ENCODE measurements at regions not wholly inside any gene's neighbourhood (a gene's known extent, or its start where the extent isn't known, plus 50 kb on each side); places are given as distances from the start of the nearest gene placed in this dataset.

DNA sequence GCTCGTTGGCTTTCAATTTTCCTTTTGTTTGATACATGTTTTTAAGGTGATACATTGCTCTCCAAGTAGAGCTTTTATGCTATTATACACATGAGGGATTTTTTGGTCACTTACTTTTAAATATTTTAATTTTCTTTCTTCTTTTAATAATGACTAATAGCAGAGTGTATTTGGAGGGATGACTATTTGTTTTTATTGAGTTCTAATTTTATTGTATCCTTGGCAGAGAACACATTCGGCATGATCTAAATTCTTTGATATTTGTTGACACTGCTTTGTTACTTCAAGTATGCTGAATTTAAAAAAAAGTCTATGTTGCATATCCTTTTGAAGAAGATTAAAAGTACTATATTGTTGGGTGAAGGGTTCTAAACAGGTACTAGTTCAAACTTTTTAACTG lies 149.9 kb upstream of the PDZRN3 start:
- no peak overlapping the region for H3K4me3 Mint-ChIP-seq
- no peak overlapping the region for H3K27ac Mint-ChIP-seq
- no peaks in the 10 kb centered on the region for H3K9me3 Mint-ChIP-seq
- intact Hi-C loops (cut with micrococcal nuclease), result no loop called here
- H3K27me3 Mint-ChIP-seq, result no peaks in the 10 kb centered on the region
- no peaks in the 10 kb centered on the region for H3K4me1 Mint-ChIP-seq (ENCODE audit: low read depth)
- no peaks in the 10 kb centered on the region for H3K36me3 Mint-ChIP-seq (ENCODE audit: low read depth)

DNA sequence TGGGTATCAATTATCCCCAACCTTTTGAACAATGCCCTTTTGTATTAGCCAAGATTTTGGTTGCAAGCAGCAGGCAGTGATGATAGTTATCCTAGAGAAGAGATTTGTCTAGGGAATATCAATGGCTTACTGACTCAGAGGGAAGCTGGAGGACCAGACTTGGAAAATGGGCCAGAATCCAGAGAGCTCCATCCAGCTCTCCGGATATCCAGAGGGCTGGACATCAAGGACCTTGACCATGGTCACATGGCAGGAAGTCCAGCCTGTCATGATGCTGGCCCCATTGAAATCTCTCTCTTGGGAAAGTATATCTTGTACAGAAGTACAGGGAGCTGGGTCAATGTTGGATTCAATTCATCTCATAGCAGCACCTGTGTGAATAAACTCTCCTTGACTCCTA lies 148.5 kb upstream of the PDZRN3 start:
- no peak overlapping the region for H3K4me3 Mint-ChIP-seq
- H3K27ac Mint-ChIP-seq, result no peak overlapping the region
- intact Hi-C loops (cut with micrococcal nuclease), result no loop called here
- no peaks in the 10 kb centered on the region for H3K36me3 Mint-ChIP-seq (ENCODE audit: low read depth)
- H3K9me3 Mint-ChIP-seq, result no peaks in the 10 kb centered on the region
- no peaks in the 10 kb centered on the region for H3K27me3 Mint-ChIP-seq
- no peaks in the 10 kb centered on the region for H3K4me1 Mint-ChIP-seq (ENCODE audit: low read depth)

DNA sequence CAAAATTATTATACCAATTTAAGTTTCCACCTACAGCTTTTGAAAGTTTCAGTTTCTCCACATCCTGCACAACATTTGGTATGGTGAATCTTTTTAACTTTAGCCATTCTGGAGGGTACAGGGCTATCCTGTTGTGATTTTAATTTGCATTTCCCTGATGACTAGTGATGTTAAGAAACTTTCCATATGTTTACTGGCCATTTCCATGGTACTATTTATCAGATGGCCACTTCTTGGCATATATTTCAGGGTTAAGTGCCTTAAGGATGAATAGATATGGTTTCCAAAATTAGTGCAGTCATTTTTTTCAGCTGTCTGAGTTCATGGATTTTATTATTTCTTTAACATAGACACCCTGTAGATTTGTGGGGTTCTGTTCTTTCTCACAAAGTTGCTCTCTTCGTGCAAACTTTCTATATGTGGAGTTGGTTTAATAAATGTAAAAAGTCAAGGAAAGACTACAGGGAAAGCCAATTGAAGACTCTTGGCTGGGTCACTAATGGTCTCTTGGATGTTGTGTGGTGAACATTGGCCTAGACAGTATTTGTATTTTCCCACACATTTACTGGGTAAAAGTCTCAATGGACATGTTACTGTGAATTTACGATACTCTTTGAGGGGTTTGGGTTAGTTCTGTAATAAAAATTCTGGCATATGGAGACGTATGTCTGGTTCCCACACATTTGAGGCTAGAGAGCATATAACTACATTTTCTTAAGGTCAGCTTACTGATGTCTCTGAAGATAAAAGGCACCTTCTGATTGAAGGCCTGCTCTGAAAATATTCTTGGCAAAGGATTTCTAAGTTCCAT lies 147.5 kb upstream of the PDZRN3 start:
- Mint-ChIP-seq H3K4me3 (no peak overlapping the region), H3K27me3 (no peaks in the 10 kb centered on the region), H3K9me3 (no peaks in the 10 kb centered on the region), H3K4me1 (ENCODE audit: low read depth) (no peaks in the 10 kb centered on the region), H3K36me3 (ENCODE audit: low read depth) (no peaks in the 10 kb centered on the region), H3K27ac (no peak overlapping the region)
- intact Hi-C loops (cut with micrococcal nuclease), result no loop called here

- no peak overlapping the region for H3K4me3 Mint-ChIP-seq
- peaks cover 13% of the 10 kb centered on the region for H3K9me3 Mint-ChIP-seq
- H3K27me3 Mint-ChIP-seq, result no peaks in the 10 kb centered on the region
- intact Hi-C loops (cut with micrococcal nuclease), result no loop called here
- no peak overlapping the region for H3K27ac Mint-ChIP-seq
- H3K4me1 Mint-ChIP-seq (ENCODE audit: low read depth), result no peaks in the 10 kb centered on the region
- H3K36me3 Mint-ChIP-seq (ENCODE audit: low read depth), result no peaks in the 10 kb centered on the region
Measured at GRCh38 chr3:73768524-73769308, 144.0 kb upstream of the PDZRN3 start.

DNA sequence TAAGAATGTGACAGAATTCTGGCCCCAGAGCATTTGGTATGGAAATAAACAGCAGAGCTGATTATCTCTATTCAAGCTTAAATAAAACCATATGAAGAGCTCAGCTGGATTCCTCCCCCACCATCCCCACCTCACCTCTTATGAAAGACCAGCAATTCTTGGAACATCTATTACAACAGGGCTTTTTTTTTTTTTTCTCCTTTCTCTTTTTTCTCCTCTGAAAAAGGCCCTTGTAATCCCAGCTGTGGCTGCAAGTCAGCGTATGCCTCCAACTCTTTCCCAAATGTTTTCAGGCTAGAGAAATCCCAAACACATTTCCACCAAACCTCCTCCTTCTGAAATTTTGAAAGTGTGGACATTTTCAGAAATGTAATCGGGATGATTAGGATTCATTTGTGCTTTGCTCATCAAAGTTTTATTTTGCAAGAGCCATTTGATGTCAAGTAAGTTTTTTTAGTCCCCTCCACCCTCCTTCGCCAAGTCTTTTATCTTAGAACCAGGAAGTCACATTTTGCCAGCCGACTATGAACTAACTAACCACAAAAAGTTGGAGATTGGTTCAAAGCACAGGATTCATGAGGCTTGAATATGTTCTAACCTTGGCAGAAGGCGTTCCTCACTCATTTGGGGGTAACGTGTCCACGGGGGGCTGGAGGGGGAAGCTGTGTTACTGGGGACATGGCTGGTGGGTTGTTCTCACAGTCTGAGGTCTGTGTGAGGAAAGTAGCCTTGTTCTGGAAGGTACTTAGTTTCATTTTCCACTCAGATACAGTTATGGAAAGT lies 142.0 kb upstream of the PDZRN3 start:
- intact Hi-C loops (cut with micrococcal nuclease), result no loop called here
- Mint-ChIP-seq H3K27me3 (no peaks in the 10 kb centered on the region), H3K4me1 (ENCODE audit: low read depth) (no peaks in the 10 kb centered on the region), H3K27ac (no peak overlapping the region), H3K9me3 (peaks cover 13% of the 10 kb centered on the region), H3K4me3 (no peak overlapping the region), H3K36me3 (ENCODE audit: low read depth) (no peaks in the 10 kb centered on the region)

DNA sequence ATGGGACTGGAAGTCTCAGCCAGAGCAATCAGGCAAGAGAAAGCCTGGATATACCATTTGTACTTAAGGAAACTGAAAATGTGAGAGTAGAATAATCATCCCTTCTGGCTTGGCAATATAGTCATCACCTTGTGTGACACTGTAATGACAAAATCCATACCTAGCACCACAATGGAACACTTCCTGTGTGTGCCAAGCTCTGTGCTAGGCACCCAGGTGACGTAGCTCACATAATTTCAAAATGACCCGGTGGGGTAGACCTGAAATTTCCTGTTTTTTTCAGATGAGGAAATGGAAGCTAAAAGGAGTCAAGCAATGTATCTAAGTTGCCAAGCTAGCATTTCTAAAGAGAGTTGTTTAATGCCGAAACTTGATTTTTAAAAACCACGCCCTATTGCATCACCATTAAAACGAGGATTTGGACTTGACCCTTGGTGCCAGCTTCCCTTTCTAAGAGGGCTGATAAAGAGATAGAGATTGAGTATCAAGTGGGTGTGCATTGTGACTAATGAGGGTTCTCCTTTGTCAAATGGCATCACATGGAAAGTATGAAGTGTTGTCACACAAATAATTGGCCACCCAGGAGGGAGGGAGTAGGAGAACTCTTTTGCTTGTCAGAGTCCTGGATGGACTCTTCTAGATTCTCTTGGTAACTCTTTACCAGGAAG lies 141.3 kb upstream of the PDZRN3 start:
- Mint-ChIP-seq H3K27ac (no peak overlapping the region), H3K27me3 (no peaks in the 10 kb centered on the region), H3K36me3 (ENCODE audit: low read depth) (no peaks in the 10 kb centered on the region), H3K9me3 (peaks cover 13% of the 10 kb centered on the region), H3K4me1 (ENCODE audit: low read depth) (no peaks in the 10 kb centered on the region), H3K4me3 (no peak overlapping the region)
- intact Hi-C loops (cut with micrococcal nuclease), result no loop called here

DNA sequence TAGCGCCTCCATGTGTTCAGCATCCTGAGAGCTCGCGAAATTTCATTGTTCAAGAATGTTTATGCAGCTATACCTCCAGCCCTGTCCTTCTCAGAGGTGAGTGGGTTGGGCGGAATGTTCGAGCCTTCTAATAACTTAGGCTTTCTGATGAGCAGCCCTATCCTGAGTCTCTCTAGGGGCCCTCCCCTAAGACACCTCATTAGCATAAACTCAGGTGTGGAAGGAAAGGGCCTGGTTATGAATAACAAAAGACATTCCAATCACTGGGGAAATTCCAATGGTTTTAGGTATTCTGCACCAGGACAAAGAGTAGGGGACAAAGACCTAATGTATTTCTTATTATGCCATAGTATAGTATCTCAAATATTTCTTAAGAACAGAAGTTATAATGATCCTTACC lies 138.1 kb upstream of the PDZRN3 start:
- peaks cover 13% of the 10 kb centered on the region for H3K9me3 Mint-ChIP-seq
- intact Hi-C loops (cut with micrococcal nuclease), result no loop called here
- H3K27me3 Mint-ChIP-seq, result no peaks in the 10 kb centered on the region
- H3K36me3 Mint-ChIP-seq (ENCODE audit: low read depth), result no peaks in the 10 kb centered on the region
- no peak overlapping the region for H3K4me3 Mint-ChIP-seq
- H3K27ac Mint-ChIP-seq, result no peak overlapping the region
- H3K4me1 Mint-ChIP-seq (ENCODE audit: low read depth), result no peaks in the 10 kb centered on the region

GRCh38 chr3:73759297-73759711 lies 134.6 kb upstream of the PDZRN3 start:
- intact Hi-C loops (cut with micrococcal nuclease), result no loop called here
- H3K4me3 Mint-ChIP-seq, result no peak overlapping the region
- H3K27ac Mint-ChIP-seq, result no peak overlapping the region
- peaks cover under 1% of the 10 kb centered on the region for H3K9me3 Mint-ChIP-seq
- no peaks in the 10 kb centered on the region for H3K27me3 Mint-ChIP-seq
- no peaks in the 10 kb centered on the region for H3K4me1 Mint-ChIP-seq (ENCODE audit: low read depth)
- no peaks in the 10 kb centered on the region for H3K36me3 Mint-ChIP-seq (ENCODE audit: low read depth)

DNA sequence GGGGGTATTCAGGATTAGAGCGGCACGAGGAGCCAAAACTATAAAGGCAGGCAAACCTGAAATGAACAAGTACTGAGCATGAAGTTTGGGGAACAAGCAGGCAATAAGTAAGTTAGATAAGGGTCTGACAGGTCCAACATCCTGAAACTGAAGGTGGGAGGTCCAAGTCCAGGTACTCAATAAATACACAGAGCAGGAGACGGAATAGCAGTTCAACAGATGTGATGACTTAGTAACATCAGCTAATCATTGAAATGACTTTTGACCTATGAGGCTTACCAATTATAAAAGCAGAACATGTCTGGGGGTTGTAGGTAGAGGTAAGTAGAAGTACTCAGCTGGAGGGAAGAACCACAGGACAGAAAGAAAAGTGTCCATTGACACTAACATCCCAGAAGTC lies 132.8 kb upstream of the PDZRN3 start:
- Mint-ChIP-seq H3K4me1 (ENCODE audit: low read depth) (no peaks in the 10 kb centered on the region), H3K27ac (no peak overlapping the region), H3K9me3 (no peaks in the 10 kb centered on the region)

DNA sequence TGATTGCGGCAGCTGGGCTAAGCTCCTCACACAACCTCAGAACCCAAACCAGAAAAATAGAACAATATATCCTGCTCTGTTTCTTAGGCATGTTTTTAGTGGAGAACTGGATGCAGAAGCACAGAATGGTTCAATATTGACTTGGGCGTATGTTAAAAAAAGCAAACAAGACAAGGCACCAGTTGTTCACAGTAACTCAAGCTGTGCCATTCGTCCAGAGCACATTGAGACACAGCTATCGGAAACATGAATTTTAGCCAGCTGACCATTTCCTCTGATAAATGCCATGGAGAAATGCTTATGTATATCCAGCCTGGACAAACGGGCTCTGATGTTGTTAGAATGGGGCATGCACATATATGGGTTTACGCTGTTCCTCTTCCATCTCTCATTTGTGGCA lies 129.2 kb upstream of the PDZRN3 start:
- no peak overlapping the region for H3K4me3 Mint-ChIP-seq
- H3K27me3 Mint-ChIP-seq, result no peaks in the 10 kb centered on the region
- intact Hi-C loops (cut with micrococcal nuclease), result no loop called here
- no peaks in the 10 kb centered on the region for H3K4me1 Mint-ChIP-seq (ENCODE audit: low read depth)
- no peaks in the 10 kb centered on the region for H3K9me3 Mint-ChIP-seq
- H3K27ac Mint-ChIP-seq, result no peak overlapping the region
- no peaks in the 10 kb centered on the region for H3K36me3 Mint-ChIP-seq (ENCODE audit: low read depth)

More for the DNA sequence above, 132.8 kb upstream of the PDZRN3 start:
- no peak overlapping the region for H3K4me3 Mint-ChIP-seq
- intact Hi-C loops (cut with micrococcal nuclease), result no loop called here
- no peaks in the 10 kb centered on the region for H3K27me3 Mint-ChIP-seq
- H3K36me3 Mint-ChIP-seq (ENCODE audit: low read depth), result no peaks in the 10 kb centered on the region

GRCh38 chr3:73752338-73752737 lies 127.6 kb upstream of the PDZRN3 start:
- no peaks in the 10 kb centered on the region for H3K9me3 Mint-ChIP-seq
- intact Hi-C loops (cut with micrococcal nuclease), result no loop called here
- no peak overlapping the region for H3K27ac Mint-ChIP-seq
- no peaks in the 10 kb centered on the region for H3K36me3 Mint-ChIP-seq (ENCODE audit: low read depth)
- no peaks in the 10 kb centered on the region for H3K27me3 Mint-ChIP-seq
- no peaks in the 10 kb centered on the region for H3K4me1 Mint-ChIP-seq (ENCODE audit: low read depth)
- no peak overlapping the region for H3K4me3 Mint-ChIP-seq

DNA sequence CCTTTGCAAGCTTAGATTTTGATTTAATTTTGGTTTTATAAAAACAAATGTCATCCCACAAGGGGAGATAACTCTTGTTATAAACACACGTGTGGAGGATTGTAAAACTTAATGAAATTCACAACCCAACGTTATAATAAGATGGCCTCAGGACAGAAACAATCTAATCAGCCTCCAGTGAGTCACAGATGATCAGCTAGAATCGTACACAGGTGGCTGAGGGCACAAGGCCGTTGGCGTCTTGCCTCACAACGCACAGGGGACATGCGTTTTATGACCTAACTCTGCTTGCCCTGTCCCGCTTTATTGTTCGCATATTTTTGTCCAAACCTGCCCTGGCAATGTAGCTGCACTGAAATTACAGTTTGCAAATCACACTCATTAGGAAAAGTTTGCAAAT lies 121.9 kb upstream of the PDZRN3 start:
- no peak overlapping the region for H3K4me3 Mint-ChIP-seq
- no peaks in the 10 kb centered on the region for H3K4me1 Mint-ChIP-seq (ENCODE audit: low read depth)
- H3K9me3 Mint-ChIP-seq, result no peaks in the 10 kb centered on the region
- no peak overlapping the region for H3K27ac Mint-ChIP-seq
- no peaks in the 10 kb centered on the region for H3K36me3 Mint-ChIP-seq (ENCODE audit: low read depth)
- intact Hi-C loops (cut with micrococcal nuclease), result no loop called here
- no peaks in the 10 kb centered on the region for H3K27me3 Mint-ChIP-seq

- H3K27ac Mint-ChIP-seq, result no peak overlapping the region
- H3K27me3 Mint-ChIP-seq, result no peaks in the 10 kb centered on the region
- H3K4me3 Mint-ChIP-seq, result no peak overlapping the region
- H3K4me1 Mint-ChIP-seq (ENCODE audit: low read depth), result no peaks in the 10 kb centered on the region
- intact Hi-C loops (cut with micrococcal nuclease), result no loop called here
- no peaks in the 10 kb centered on the region for H3K36me3 Mint-ChIP-seq (ENCODE audit: low read depth)
- no peaks in the 10 kb centered on the region for H3K9me3 Mint-ChIP-seq
Measured at GRCh38 chr3:73745526-73746191, 120.9 kb upstream of the PDZRN3 start.

Data from dendritic cell treated with granulocyte-macrophage colony-stimulating factor and Interleukin-4, amounts not matched to agents 40 ng/mL and 50 ng/mL, for 4 days (primary cell).